ENCODE measurements at regions not wholly inside any gene's neighbourhood (a gene's known extent, or its start where the extent isn't known, plus 50 kb on each side); places are given as distances from the start of the nearest gene placed in this dataset.
"Not testable (repeated sequence)": the region's sequence is repeated elsewhere in the genome, so short reads cannot be mapped to it uniquely, and the experiment has no call there.

DNA sequence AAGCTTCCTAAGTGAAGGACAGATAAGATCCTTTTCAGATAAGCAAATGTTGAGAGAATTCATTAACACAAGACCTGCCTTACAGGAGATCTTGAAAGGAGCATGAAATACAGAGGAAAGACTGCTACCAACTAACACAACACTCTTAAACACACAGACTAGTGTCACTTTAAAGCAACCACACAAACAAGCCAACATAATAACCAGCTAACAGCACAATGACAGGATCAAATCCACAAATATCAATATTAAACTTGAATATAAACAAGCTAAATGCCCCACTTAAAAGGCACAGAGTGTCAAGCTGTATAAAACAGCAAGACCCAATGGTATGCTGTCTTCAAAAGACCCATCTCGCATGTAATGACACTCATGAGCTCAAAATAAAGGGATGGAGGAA, 70.8 kb upstream of the HMGXB4 start:
- no peak for DNase-seq

DNA sequence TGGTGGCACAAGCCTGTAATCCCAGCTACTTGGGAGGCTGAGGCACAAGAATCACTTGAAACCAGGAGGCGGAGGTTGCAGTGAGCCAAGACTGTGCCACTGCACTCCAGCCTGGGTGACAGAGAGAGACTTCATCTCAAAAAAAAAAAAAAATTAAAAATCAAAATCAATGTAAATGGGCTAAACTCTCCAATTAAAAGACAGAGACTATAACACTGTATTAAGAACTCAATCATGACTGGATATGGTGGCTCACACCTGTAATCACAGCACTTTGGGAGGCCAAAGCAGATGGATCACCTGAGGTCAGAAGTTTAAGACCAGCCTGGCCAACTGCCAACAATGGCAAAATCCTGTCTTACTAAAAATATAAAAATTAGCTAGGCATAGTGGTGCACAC, 68.4 kb upstream of the HMGXB4 start:
- DNase-seq = not testable (repeated sequence)

DNA sequence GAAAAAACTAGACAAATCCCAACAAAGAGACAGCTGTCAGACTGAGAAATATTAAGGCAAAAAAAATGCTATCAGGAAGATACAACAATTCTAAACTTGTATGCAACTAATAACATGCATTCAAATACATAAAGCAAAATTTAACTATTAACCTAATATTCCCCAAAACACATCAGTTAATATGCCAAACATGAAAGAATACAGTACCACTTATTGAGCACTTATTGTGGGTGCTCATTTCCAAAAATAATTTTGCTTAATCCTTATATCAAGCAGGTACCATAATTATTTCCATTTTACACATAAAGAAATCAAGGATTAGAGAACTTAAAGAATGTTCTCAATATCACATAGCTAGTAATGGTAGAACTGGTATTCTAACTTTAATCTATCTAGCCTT, 67.7 kb upstream of the HMGXB4 start:
- no peak for DNase-seq

DNA sequence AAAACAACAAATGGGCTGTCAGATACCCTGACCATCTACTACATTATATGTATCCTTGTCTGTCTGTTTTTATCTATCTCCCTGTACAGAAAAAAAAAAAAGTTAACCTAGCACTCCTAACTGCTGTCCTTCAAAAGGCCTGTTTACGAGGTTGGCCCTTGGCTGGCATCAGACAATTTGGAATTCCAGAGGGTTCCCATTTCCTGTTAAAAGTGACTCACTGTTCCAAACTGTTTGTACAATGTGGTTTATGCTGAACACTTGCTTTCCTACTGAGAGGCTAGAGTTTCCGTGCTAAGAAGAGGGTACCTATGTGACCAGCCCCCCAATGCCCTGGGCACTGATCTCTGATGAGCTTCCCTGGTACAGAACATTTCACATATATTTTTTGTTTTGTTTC, 65.9 kb upstream of the HMGXB4 start:
- no peak for DNase-seq

DNA sequence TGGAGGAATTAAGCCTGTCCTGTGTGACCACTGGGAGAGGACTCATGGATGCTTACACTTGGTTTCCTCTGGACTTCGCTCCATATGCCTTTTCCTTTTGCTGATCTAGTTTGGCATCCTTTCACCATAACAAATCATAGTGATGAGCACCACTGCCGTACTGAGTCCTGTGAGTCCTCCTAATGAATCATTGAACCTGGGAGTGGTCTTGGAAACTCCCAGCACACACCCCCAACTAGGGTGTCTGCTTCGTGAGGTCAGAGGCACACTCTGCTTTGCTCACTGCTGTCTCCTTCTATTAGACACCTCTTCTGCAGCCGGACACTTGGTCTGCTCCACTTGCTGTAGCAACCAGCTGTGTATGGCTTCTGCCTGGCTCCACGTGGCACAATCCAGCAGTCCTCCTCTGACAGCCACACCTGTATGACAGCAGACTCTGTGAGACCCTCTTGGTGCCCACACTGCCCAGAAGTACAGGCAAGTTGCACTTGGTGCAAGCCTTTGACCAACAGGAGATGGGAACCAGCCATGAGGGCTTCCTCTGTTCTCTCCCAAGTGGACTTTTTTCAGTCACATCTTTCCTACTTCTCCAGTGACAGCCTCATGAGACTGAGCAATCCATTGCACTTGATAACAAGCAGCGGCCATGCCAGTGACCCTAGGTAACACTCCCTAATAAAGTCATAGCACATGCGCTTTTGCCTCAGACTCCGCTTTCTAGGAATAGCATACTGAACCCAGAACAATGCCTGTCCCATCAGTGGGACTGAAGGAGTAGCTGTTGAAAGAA, 65.0 kb upstream of the HMGXB4 start:
- no peak for DNase-seq

DNA sequence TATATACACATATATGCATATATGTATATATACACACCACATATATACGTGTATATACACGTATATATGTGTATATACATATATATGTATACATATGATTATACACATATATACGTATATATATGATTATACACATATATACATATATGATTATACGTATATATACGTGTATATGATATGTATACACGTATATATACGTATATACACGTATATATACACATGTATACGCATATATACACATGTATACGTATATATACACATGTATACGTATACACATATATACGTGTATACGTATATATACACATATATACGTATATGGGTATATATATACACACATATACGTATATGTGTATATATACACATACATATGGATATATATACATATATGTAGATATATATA, 62.1 kb upstream of the HMGXB4 start:
- no peak for DNase-seq

DNA sequence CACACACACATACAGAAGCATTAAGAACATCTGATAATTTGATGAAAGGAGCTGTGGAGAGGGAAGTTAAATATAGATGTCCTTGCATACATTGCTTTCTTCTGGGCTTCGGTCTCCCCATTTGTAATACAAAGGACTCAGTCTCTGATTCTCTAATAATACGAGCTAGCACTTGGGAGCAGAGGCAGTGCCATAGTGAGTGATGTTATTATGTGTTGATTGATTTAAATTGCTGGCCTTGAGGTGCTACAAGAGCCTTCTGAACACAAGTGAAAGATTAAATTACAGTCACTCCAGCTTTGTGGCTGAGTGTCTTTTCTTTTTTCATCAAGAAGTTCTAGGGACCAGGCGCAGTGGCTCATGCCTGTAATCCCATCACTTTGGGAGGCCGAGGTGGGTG, 61.5 kb upstream of the HMGXB4 start:
- DNase-seq = no peak

DNA sequence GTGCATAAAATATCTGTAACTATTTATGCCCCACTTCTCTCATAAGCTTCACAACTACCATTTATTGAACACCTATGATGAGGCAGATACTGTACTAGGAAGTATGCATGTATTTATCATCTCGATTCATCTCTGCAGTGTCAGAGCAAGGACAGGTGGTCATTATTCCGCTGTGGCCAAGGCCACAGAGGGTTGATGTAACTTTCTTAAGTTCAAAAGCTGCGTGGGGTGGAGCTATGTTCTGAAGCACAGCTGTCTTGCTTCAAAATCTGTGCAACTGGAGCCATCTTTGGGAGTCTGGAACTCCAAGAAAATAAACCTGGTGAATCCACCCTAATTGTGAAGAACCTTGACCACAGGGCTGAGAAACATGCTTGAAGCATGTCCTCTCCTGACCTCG, 60.2 kb upstream of the HMGXB4 start:
- DNase-seq = no peak

DNA sequence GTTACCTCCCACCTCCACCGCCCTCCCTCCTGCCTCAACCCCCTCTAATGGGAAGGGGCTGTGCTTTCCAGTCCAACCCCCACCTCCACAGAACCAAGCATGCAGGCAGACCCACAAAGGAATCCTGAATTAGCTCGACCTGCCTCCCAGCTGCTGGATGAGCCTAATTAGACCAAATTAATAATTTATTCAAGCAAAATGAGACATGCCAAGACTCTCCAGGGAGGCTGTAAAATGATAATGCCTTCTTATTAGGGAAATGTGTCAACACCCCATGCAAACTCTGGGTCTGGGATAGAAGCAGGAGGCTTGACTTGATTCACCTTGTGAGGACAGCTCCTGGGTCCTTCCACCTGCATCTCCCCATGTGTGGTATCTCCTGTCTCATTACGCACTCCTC, 59.4 kb upstream of the HMGXB4 start:
- DNase-seq = no peak

DNA sequence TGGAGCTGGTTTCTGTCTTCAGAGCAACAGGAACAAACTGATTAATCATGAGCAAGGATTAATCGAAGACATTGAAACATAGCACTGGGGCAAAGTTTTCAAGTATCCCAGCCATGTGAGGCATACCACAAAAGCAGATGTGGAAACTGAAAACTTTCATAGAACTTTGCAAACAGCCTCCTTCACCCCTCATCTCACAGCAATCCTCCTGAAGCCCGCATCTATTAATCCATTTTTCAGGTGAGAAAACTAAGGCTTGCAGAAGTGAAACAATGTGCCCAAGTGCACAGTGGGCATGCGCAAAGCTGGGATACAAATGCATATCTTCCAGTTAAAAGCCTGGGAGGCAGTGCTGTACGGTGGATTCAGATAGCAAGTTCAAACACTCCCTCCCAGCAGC, 58.6 kb upstream of the HMGXB4 start:
- DNase-seq = no peak

DNA sequence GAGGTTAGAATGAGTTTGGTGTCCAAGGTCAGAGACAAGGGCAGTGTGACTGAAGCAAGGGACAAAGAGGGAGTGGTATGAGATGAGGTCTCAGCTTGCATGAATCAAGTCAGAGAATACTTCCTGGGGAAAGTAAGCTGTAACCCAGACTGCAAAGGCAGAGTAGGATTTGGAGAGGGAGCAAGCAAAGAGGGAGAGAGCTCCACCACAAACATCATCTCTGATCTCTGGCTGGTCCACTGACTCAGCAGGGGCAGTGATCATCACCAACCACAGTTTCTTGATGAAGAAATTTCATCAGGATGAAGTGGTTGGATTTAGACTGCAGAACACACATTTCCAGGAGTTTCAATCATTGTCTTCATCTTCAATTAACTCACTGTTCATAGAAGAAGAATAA, 54.9 kb upstream of the HMGXB4 start:
- no peak for DNase-seq

DNA sequence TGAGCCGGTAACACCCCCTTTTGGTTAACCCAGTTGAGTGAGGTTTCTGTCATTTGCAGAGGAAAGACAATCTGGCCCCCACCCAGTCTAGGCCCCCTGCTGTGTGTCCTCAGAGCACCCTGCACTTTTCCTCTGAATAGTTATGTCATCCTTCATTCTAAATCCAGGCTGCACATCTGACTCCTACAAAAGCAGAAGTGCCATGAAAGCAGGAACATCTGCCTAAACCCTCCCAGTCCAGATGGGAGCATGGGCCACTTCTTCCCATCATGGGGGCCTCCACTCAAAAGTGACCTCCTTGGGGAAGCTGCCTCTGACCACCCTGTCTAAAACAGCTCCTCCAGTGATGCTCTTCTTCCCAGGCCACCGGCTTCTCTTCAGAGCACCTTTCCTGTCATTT, 53.7 kb upstream of the HMGXB4 start:
- no peak for DNase-seq

DNA sequence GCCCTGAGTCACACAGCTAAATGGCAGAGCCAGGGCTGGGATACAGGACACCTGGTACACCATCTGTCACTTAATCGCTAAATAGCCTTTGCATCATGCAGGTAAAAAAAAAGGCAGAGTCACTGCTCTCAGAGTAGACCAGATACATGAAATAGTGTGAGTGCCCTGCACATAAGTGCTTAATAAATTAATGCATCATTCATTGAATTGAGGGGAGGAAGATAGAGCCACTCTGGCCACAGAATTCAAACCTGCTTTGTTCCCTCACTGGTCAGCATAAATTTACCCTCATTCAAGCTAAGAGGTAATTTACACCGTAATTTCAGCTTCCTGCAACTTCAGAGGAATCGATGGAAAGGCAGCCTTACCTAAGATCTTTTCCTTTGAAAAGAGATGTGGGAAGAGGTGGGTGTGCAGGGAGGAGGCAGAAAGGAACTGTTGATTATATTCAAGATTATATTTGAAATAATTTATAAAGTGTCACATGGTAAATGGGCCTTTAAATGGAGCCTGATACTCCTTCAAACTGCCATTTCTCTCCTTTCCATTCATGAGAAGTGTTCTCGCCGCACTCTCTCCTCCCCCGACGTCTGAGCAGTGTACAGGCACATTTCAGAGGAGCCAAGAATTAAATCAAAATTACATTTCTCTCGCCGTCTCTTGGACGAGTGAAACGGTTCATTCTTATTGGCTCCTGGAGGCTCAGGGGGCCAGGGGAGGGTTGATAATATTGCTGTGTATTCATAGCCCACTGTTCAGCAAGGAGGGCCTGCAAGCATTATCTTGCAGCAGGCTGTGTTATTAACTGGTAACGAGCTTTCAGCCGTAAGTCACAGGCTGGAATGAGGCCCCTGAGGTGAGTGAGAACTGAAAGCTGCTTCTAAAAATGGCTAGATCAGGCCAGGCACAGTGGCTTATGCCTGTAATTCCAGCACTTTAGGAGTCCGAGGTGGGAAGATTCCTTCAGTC, 52.2 kb upstream of the HMGXB4 start:
- DNase-seq = no peak

DNA sequence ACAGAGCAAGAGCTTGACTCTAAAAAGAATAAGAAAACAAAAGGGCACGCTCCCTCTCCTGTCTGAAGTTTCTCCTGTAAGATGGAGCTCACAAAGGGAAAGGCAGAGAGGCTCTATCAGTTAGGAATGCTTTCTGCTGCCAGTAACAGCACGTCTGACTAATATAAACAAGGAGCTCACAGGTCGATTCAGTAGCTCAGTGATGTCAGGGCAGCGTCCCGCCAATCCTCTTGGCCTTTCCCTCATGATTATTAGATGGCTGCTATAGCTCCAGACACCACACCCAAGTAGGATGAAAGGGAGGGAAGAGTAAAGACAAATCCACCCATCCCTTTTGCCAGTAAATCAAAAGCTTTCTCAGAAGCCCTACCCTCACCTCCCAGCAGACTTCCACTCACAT, 51.3 kb upstream of the HMGXB4 start:
- DNase-seq = no peak

DNA sequence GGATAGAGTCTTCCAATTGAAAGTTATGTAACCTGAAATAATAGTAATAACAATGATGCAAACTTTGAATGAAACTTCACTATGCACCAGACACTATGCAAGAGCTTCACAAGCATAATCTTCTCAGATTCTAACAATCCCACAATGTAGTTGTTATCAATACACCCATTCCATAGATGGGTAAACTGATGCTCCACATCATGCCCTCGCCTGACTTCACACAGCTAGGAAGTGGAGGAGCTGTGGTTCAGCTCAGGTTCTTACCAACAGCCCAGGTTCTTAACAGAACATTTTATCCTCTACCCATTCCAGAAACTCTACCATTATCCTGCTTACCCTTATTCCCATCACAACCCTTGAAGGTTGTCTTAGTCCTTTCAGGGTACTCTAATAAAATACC, 50.4 kb upstream of the HMGXB4 start:
- DNase-seq = no peak

Measured in bone marrow (tissue), 2 donors.